Liver (tissue), 8 donors: ENCODE measurements at regions not wholly inside any gene's neighbourhood (a gene's known extent, or its start where the extent isn't known, plus 50 kb on each side); places are given as distances from the start of the nearest gene placed in this dataset.

Experiments used
- DNase-seq: peaks from one replicate; pipeline ENCODE4 v3.0.0-alpha.2; 2017; ENCODE audit warnings: low spot score
- H3K27ac ChIP-seq, 2 donors: one replicate each; pipeline ENCODE4 v1.7.0; 2013; ENCODE audit warnings: inconsistent platforms in 2 of 2, low read length in 2 of 2, control low read depth in 1 of 2, low read depth in 1 of 2, mild to moderate bottlenecking in 1 of 2
- H3K27me3 ChIP-seq, 4 donors: one replicate each; pipeline versions ENCODE4 v1.6.1 to v1.7.0; 2013; ENCODE audit warnings: low read length in 3 of 4, inconsistent platforms in 1 of 4, mild to moderate bottlenecking in 1 of 4, moderate library complexity in 1 of 4; ENCODE audit not compliant: control insufficient read depth in 4 of 4, insufficient read depth in 4 of 4
- H3K36me3 ChIP-seq, 4 donors: one replicate each; pipeline versions ENCODE4 v1.6.1 to v1.7.0; 2013; ENCODE audit warnings: low read length in 3 of 4, mild to moderate bottlenecking in 3 of 4, low read depth in 1 of 4, moderate library complexity in 1 of 4; ENCODE audit not compliant: control insufficient read depth in 4 of 4, insufficient read depth in 3 of 4
- H3K4me1 ChIP-seq, 4 donors: one replicate each; pipeline versions ENCODE4 v1.6.1 to v1.7.0; 2013; ENCODE audit warnings: low read length in 3 of 4, mild to moderate bottlenecking in 3 of 4, moderate library complexity in 1 of 4; ENCODE audit not compliant: control insufficient read depth in 4 of 4, insufficient read depth in 4 of 4
- H3K4me3 ChIP-seq, 3 donors: one replicate each; pipeline versions ENCODE4 v1.6.1 to v1.7.0; 2013; ENCODE audit warnings: low read length in 3 of 3, control low read depth in 1 of 3, low read depth in 1 of 3, mild to moderate bottlenecking in 1 of 3
- H3K9ac ChIP-seq, 2 donors: one replicate each; pipeline ENCODE4 v1.7.0; 2013; ENCODE audit warnings: low read length in 2 of 2, mild to moderate bottlenecking in 2 of 2, moderate library complexity in 2 of 2, control low read depth in 1 of 2, low read depth in 1 of 2
- H3K9me3 ChIP-seq, 4 donors: one replicate each; pipeline versions ENCODE4 v1.6.1 to v1.7.0; 2013; ENCODE audit warnings: low read length in 3 of 4; ENCODE audit not compliant: control insufficient read depth in 4 of 4
- EGR1 ChIP-seq, 2 donors: IDR thresholded peaks; 2 replicates each; pipeline ENCODE4 v1.6.1; 2016 to 2018; ENCODE audit warnings: antibody characterized with exemption in 2 of 2, low read depth in 2 of 2
- FOXA1 ChIP-seq: IDR thresholded peaks from 2 replicates; pipeline ENCODE4 v1.6.1; 2016; ENCODE audit warnings: antibody characterized with exemption
- FOXA2 ChIP-seq: IDR thresholded peaks from 2 replicates; pipeline ENCODE4 v1.6.1; 2016; ENCODE audit warnings: antibody characterized with exemption
- HNF4G ChIP-seq: IDR thresholded peaks from 2 replicates; pipeline ENCODE4 v1.6.1; 2016; ENCODE audit warnings: antibody characterized with exemption
- JUND ChIP-seq, 2 donors: IDR thresholded peaks; 2 replicates each; pipeline ENCODE4 v1.6.1; 2016; ENCODE audit warnings: antibody characterized with exemption in 2 of 2
- NR2F2 ChIP-seq: IDR thresholded peaks from 2 replicates; pipeline ENCODE4 v1.6.1; 2016; ENCODE audit warnings: antibody characterized with exemption
- RAD21 ChIP-seq, 2 donors: IDR thresholded peaks; 2 replicates each; pipeline ENCODE4 v1.6.1; 2016; ENCODE audit warnings: antibody characterized with exemption in 2 of 2, mild to moderate bottlenecking in 2 of 2
- RXRA ChIP-seq, 2 donors: IDR thresholded peaks; 2 replicates each; pipeline ENCODE4 v1.6.1; 2017 to 2018; ENCODE audit warnings: antibody characterized with exemption in 2 of 2, mild to moderate bottlenecking in 1 of 2
- SP1 ChIP-seq: IDR thresholded peaks from 2 replicates; pipeline ENCODE4 v1.6.1; 2018; ENCODE audit warnings: antibody characterized with exemption, mild to moderate bottlenecking
- TAF1 ChIP-seq: conservative IDR thresholded peaks from 2 replicates; pipeline ENCODE4 v1.6.1; 2016; ENCODE audit warnings: antibody characterized with exemption, mild to moderate bottlenecking
- YY1 ChIP-seq: IDR thresholded peaks from 2 replicates; pipeline ENCODE4 v1.6.1; 2016; ENCODE audit warnings: antibody characterized with exemption, mild to moderate bottlenecking
- WGBS: extraction: QIAGEN DNeasy Blood & Tissue Kit; methylation state at CpG from one replicate; pipeline ENCODE4 v1.1.7; 2013; 5-methylcytosine and 5-hydroxymethylcytosine counted together
- TF ChIP-seq, protein P1 (sequence below): IDR thresholded peaks from 2 replicates; pipeline ENCODE4 v1.6.1; 2016; ENCODE audit warnings: antibody characterized with exemption
- TF ChIP-seq, protein P2 (sequence below): IDR thresholded peaks from 2 replicates; pipeline ENCODE4 v1.6.1; 2016; ENCODE audit warnings: antibody characterized with exemption, mild to moderate bottlenecking
- TF ChIP-seq, protein P3 (sequence below): fragments of 150-350 bp; IDR thresholded peaks from 2 replicates; pipeline ENCODE4 v1.5.1; 2017; ENCODE audit warnings: improper control_type of control experiment, low read depth, low read length; ENCODE audit not compliant: missing input control
- TF ChIP-seq, protein P4 (sequence below): IDR thresholded peaks from 2 replicates; pipeline ENCODE4 v1.6.1; 2016; ENCODE audit warnings: antibody characterized with exemption
- TF ChIP-seq, protein P5 (sequence below): IDR thresholded peaks from 2 replicates; pipeline ENCODE4 v1.6.1; 2016; ENCODE audit warnings: antibody characterized with exemption
- donor health status: healthy.
- donor health status: healthy.
- donor health status: healthy.
- donor health status: healthy.
- donor health status: healthy.

DNA sequence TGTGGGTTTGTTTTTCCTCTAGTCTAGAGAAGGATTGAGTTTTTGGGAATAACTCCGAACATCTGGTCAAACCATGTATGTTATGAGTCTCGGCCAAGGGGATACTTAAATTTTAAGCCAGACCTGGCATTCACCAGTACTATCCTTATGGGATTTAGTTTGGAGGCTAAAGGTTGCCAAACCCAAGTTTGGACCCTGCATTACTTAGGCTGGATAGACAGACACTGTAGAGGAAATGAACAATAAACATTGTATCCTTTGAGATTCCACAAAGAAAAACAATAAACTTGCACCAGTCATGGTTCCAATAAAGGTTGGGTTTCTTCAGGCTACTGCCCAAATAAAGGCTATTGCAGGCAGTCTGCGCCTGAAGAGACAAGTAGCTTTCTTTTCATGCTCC, 296.7 kb upstream of the MEF2C start:
- Histone ChIP-seq H3K36me3 (no peaks in the 10 kb centered on the region), H3K27ac (no peak overlapping the region), H3K9ac (no peak overlapping the region), H3K9me3 (no peaks in the 10 kb centered on the region), H3K27me3 (no peaks in the 10 kb centered on the region), H3K4me3 (no peak overlapping the region), H3K4me1 (no peaks in the 10 kb centered on the region)
- TF ChIP-seq EGR1 (IDR thresholded peaks at IDR 0.05; ENCODE audit: low read depth in 2 of 2) (no peak), FOXA2 (no peak), SP1 (no peak), JUND (IDR thresholded peaks at IDR 0.05) (no peak), RAD21 (IDR thresholded peaks at IDR 0.05) (no peak)
- TF ChIP-seq, protein P1, sequence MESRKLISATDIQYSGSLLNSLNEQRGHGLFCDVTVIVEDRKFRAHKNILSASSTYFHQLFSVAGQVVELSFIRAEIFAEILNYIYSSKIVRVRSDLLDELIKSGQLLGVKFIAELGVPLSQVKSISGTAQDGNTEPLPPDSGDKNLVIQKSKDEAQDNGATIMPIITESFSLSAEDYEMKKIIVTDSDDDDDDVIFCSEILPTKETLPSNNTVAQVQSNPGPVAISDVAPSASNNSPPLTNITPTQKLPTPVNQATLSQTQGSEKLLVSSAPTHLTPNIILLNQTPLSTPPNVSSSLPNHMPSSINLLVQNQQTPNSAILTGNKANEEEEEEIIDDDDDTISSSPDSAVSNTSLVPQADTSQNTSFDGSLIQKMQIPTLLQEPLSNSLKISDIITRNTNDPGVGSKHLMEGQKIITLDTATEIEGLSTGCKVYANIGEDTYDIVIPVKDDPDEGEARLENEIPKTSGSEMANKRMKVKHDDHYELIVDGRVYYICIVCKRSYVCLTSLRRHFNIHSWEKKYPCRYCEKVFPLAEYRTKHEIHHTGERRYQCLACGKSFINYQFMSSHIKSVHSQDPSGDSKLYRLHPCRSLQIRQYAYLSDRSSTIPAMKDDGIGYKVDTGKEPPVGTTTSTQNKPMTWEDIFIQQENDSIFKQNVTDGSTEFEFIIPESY, result no peak
- TF ChIP-seq, protein P2, sequence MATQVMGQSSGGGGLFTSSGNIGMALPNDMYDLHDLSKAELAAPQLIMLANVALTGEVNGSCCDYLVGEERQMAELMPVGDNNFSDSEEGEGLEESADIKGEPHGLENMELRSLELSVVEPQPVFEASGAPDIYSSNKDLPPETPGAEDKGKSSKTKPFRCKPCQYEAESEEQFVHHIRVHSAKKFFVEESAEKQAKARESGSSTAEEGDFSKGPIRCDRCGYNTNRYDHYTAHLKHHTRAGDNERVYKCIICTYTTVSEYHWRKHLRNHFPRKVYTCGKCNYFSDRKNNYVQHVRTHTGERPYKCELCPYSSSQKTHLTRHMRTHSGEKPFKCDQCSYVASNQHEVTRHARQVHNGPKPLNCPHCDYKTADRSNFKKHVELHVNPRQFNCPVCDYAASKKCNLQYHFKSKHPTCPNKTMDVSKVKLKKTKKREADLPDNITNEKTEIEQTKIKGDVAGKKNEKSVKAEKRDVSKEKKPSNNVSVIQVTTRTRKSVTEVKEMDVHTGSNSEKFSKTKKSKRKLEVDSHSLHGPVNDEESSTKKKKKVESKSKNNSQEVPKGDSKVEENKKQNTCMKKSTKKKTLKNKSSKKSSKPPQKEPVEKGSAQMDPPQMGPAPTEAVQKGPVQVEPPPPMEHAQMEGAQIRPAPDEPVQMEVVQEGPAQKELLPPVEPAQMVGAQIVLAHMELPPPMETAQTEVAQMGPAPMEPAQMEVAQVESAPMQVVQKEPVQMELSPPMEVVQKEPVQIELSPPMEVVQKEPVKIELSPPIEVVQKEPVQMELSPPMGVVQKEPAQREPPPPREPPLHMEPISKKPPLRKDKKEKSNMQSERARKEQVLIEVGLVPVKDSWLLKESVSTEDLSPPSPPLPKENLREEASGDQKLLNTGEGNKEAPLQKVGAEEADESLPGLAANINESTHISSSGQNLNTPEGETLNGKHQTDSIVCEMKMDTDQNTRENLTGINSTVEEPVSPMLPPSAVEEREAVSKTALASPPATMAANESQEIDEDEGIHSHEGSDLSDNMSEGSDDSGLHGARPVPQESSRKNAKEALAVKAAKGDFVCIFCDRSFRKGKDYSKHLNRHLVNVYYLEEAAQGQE, result no peak
- TF ChIP-seq, protein P3, sequence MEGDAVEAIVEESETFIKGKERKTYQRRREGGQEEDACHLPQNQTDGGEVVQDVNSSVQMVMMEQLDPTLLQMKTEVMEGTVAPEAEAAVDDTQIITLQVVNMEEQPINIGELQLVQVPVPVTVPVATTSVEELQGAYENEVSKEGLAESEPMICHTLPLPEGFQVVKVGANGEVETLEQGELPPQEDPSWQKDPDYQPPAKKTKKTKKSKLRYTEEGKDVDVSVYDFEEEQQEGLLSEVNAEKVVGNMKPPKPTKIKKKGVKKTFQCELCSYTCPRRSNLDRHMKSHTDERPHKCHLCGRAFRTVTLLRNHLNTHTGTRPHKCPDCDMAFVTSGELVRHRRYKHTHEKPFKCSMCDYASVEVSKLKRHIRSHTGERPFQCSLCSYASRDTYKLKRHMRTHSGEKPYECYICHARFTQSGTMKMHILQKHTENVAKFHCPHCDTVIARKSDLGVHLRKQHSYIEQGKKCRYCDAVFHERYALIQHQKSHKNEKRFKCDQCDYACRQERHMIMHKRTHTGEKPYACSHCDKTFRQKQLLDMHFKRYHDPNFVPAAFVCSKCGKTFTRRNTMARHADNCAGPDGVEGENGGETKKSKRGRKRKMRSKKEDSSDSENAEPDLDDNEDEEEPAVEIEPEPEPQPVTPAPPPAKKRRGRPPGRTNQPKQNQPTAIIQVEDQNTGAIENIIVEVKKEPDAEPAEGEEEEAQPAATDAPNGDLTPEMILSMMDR, result no peak
- no peak for DNase-seq
- 90% methylated on average over 3 of the region's 3 CpGs for WGBS

DNA sequence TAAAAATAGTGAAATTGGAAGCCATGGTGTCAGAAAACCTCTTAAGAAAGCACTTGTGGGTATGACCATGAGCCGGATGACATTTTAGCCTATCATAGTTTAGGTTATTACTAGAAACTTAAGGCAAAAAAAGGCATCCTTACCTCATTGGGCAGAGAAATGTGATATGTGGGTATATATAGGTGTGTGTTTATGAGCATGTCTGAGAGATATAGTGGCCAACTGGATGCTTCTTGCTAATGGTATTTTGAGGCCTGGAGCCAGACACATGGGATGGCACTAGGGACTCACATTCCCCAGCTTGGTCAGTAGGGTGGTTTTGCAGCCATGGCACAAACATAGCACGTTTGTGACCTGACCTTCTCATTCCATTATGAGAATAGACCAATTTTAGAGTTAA, 295.6 kb upstream of the MEF2C start:
- WGBS, result 80% methylated on average over 2 of the region's 2 CpGs
- Histone ChIP-seq H3K4me1 (no peaks in the 10 kb centered on the region), H3K27me3 (no peaks in the 10 kb centered on the region), H3K27ac (no peak overlapping the region), H3K9ac (no peak overlapping the region), H3K4me3 (no peak overlapping the region), H3K9me3 (no peaks in the 10 kb centered on the region), H3K36me3 (no peaks in the 10 kb centered on the region)
- no peak for DNase-seq
- TF ChIP-seq HNF4G (no peak), FOXA1 (no peak), RAD21 (IDR thresholded peaks at IDR 0.05) (no peak), FOXA2 (no peak), JUND (IDR thresholded peaks at IDR 0.05) (no peak), YY1 (no peak), EGR1 (IDR thresholded peaks at IDR 0.05; ENCODE audit: low read depth in 2 of 2) (no peak), RXRA (IDR thresholded peaks at IDR 0.05) (no peak), NR2F2 (no peak), TAF1 (no peak)
- TF ChIP-seq, protein P1, result no peak
- TF ChIP-seq, protein P4, sequence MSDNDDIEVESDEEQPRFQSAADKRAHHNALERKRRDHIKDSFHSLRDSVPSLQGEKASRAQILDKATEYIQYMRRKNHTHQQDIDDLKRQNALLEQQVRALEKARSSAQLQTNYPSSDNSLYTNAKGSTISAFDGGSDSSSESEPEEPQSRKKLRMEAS, result no peak
- TF ChIP-seq, protein P5, sequence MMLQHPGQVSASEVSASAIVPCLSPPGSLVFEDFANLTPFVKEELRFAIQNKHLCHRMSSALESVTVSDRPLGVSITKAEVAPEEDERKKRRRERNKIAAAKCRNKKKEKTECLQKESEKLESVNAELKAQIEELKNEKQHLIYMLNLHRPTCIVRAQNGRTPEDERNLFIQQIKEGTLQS, result no peak
- TF ChIP-seq, protein P3, result no peak
- TF ChIP-seq, protein P2, result no peak
